DMS53 (cell line): ENCODE measurements at regions not wholly inside any gene's neighbourhood (a gene's known extent, or its start where the extent isn't known, plus 50 kb on each side); places are given as distances from the start of the nearest gene placed in this dataset.
A peak's percentile ranks its signal among the peaks of the same experiment; 100 is the strongest.
"Not testable (repeated sequence)": the region's sequence is repeated elsewhere in the genome, so short reads cannot be mapped to it uniquely, and the experiment has no call there.

Source experiments
- DNase-seq: peaks from one replicate; lab custom pipeline; 2025; lab: John Stamatoyannopoulos, UW

DNA sequence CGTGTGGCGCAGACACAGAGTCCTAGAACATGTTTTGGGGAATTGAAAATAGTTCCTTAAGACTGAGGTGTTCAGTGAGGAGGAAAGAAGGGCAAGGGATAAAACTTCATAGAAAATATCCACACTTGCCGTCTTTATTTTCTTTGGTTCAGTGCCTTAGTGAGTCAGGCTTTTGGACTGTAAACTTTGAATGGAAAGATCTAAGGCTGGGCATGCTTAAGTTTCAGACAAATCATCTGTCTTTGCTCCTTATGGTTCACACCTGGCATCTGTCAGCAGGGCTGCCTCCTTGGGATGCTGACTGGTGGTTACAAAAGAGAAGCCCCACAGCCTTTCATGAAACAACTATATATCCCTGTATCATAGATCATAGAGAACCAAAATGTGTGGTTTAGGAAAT, 136.3 kb upstream of the PRICKLE1 start:
- no peak for DNase-seq

- DNase-seq = no peak
These were observed 126.9 kb upstream of the PRICKLE1 start for GRCh38 chr12:42716491-42716891.

DNA sequence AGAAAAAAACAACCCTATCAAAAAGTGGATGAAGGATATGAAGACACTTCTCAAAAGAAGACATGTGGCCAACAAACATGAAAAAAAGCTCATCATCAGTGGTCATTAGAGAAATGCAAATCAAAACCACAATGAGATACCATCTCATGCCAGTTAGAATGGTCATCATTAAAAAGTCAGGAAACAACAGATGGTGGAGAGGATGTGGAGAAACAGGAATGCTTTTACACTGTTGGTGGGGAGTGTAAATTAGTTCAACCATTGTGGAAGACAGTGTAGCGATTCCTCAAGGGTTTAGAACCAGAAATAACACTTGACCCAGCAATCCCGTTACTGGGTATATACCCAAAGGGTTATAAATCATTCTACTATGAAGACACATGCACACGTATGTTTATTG, 124.0 kb upstream of the PRICKLE1 start:
- DNase-seq = not testable (repeated sequence)

GRCh38 chr12:42708374-42708773, 118.8 kb upstream of the PRICKLE1 start:
- not testable (repeated sequence) for DNase-seq

- no peak for DNase-seq
These were observed 118.0 kb upstream of the PRICKLE1 start for GRCh38 chr12:42707312-42708226.

DNA sequence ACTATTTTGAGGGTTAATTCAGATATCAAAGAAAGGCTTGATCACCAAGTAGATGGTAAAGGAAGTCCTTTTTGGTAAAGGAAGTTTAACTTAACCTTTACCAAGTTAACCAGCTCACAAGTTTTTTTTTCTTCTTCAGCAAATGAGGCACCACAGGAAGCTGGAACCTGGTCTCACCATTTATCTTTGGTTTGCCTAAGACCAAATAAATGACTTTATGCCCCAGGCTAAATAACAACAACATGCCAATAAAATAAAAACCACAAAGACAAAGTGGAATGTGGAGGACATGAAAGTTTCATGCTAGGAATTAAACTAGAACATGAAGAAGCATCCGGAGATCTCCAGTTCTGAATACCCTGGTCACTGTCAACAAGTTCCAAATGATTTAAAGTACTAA, 116.8 kb upstream of the PRICKLE1 start:
- DNase-seq = no peak

GRCh38 chr12:42705863-42706262, 116.3 kb upstream of the PRICKLE1 start:
- no peak for DNase-seq

GRCh38 chr12:42704810-42705401, 115.4 kb upstream of the PRICKLE1 start:
- no peak for DNase-seq

DNA sequence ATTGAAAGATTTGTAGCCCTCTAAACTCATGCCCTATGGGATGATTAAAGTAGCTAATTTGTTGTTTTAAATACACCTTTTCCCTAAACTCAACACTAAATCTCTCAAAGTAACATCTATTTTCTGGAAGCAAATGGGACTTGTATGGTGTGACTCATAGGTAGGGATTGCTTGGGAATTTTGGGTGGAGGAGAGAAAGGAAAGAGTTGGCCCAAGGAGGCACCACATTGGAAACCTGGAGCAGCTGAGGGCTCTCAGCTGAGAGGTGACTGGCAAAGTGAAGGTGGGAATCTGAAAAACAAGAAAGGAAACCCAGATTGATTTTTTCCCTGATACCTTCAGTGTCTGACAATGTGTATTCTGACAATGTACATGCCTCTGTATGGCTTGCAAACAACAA, 114.8 kb upstream of the PRICKLE1 start:
- no peak for DNase-seq

GRCh38 chr12:42701084-42701483, 111.5 kb upstream of the PRICKLE1 start:
- no peak for DNase-seq

DNA sequence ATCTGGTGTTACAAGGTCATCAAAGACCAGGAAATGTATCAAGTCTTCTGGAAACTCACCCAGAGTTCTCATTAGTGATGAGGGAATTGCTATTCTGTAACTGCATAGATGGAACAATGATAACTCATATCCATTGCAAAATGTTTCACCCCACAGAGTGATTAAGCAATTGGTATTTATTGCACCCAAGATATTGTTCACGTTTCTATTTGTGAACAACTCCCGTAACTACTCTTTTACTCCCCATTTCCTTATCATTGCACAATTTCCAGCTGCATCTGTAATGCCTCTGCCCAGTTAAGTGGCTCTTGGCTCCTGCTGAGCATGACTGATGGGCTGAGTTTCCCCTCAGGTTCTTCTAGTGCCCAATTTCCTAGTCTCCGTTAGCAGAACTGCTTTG, 108.7 kb upstream of the PRICKLE1 start:
- peak; percentile 48 for DNase-seq

- no peak for DNase-seq
These were observed 107.0 kb upstream of the PRICKLE1 start for GRCh38 chr12:42696406-42697149.

DNA sequence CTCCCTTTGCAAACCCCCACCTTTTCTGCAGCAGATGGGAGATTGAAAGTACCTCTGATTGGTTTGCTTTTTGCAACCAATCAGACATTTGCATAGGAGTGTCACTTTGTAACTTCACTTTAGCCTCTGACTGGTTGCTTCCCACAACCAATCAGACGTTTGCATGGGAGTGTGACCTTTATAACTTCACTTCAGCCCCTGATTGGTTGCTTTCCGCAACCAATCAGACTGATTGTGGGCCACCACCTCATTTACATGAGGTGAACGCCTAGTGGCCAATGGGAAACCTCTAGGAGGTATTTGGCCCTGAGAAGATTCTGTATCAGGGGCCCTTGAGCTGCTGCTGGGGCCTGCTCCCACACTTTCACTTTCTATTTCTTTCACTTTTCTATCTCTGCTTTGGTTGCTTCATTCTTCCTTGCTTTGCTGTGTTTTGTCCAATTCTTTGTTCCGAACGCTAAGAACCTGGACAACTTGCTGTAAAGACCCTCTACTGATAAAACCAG, 106.0 kb upstream of the PRICKLE1 start:
- DNase-seq = no peak

DNA sequence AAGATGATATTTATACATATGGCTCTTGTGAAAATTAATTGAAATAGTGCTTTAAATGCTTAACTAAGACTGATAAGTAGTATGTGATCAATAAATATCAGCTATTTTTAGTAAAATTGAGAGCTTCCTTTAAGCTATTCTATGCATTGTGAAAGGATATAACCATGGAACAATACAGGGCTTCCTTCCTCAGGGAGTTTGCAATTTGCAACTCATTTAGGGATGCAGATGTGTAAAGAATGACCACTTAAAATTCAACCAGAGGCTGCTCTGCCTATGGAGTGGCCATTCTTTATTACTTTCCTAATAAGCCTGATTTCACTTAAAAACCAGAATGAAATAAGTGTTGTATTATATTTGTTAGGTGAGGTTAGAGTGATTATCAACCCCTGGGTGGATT, 103.2 kb upstream of the PRICKLE1 start:
- DNase-seq = no peak

GRCh38 chr12:42691991-42692557, 102.5 kb upstream of the PRICKLE1 start:
- DNase-seq = peak; percentile 91

- no peak for DNase-seq
These were observed 100.7 kb upstream of the PRICKLE1 start for GRCh38 chr12:42690264-42690663.

DNA sequence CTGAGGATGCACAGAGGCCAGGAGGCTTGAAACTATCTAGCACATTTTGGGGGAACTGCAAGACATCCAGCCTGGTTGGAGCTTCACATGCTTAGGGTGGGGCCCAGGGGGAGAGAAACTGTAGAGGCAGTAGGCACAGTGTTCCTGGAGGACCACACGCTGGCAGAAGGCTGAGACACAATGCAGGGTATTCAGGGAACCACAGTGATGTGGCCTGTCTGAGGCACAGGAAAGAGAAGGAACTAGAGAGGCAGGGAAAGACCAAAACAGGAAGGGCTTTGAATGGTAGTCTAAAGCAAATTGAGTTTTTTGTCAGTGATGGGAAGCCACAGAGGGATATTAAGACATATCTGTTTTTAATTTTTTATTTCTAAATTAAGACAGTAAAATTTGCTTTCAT, 100.2 kb upstream of the PRICKLE1 start:
- no peak for DNase-seq

DNA sequence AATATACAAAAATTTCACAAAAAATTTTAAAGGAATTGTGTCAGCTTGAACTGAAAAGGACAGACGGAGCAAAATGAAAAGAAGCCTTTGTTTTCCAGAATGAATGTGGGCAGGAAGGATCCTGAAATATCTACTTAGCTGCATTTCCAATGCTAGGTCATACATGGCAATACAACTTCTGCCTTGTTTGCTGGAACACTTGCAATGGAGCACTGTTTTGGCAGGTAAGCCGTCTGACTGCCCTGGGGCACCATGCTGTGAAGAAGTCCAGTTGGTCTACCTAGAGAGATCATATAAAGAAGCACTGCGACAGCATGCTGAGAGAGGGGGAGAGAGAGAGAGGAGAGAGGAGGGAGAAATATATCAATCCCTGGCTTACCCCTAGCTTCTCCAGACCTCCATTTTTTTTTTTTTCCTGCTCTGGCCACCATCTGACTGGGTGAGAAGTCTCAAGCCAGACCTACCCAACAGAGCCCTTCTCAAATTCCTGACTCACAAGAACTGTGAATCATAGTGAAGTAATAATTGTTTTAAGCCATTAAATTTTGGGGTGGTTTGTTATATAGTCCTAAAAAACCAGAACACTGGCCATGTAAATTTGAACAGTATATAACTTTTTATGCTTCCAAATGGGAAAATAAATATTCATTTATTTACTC, 97.1 kb upstream of the PRICKLE1 start:
- DNase-seq = no peak

DNA sequence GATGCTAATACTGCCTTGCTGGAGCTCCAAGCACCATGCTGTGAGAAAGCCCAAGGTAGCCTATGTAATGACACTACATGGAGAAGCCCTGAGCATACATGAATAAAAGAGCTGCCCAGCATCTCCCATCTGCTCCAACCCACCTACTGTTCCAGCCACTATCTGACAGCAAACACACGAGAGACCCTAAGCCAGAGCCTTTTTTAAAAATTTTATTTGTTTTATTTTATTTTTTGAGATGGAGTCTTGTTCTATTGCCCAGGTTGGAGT, 95.2 kb upstream of the PRICKLE1 start:
- DNase-seq = no peak

DNA sequence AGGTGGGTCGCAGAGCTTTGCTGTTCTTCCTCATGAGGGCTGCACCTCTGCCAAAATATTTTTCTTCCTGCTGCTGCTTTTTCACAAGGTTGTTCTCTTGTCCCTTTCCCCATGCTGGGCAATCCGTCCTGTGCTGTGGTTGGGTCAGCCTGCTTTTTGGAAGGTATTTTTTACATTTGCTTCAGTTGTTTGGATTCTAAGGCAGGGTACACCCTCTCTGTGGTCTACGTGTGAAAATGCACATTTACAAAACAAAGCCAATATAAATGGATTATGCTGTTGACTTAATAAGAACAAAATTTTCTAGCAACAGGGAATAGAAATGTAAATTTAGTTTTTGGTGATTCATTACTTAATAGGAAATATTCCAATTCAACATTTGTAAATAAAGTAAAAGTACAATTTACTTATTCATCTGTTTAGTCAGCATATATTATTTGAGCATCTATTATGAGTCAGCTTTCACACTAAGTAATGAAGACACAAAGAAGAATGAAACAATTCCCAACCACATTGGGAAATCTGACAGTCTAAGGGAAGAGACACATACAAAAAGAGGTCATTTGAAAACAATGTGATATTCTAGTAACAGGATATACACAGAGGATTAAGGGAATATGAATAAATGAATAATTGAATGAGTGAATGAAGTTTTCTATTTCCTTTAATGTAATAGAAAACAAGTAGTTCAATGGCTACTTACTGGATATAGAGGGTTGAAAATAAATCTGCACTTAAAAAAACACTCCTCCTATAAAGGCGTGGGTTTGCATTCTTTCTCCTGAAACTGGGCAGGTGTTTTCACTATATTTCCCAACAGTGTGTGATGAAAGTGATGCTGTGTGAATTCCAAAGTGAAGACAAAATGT, 94.6 kb upstream of the PRICKLE1 start:
- DNase-seq = no peak

DNA sequence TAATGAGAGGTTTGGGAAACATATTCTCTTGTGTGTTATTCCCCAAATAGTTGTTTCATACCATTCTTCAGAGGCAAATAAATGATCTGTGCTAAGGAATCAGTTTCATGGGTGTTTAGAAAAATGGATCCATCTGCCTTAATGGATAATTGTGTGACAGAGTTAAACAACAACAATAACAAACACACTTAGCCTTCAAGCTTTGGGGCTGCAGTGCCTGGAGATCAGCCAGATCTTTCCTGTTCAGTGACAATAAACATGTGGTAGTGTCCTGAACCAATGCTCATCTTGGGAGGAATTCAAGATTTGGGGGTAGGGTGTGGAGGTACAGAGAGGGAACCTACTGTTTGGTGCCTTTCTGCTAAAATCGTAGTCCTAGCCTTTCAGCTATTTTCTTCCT, 93.7 kb upstream of the PRICKLE1 start:
- no peak for DNase-seq
